ENCODE measurements at regions not wholly inside any gene's neighbourhood (a gene's known extent, or its start where the extent isn't known, plus 50 kb on each side); places are given as distances from the start of the nearest gene placed in this dataset.

- H3K4me3 ChIP-seq, result no peak overlapping the region
- DNase-seq, result no peak
- H3K27ac ChIP-seq (replicated peaks), result no peak overlapping the region
- intact Hi-C loops (cut with micrococcal nuclease), result no loop called here
- H3K27me3 ChIP-seq (ENCODE audit: low read depth), result no peaks in the 10 kb centered on the region
- no peaks in the 10 kb centered on the region for H3K36me3 ChIP-seq
- no peaks in the 10 kb centered on the region for H3K9me3 ChIP-seq (replicated peaks)
- TF ChIP-seq CTCF (IDR thresholded peaks at IDR 0.05; ENCODE audit: borderline replicate concordance), result no peak
- no peaks in the 10 kb centered on the region for H3K4me1 ChIP-seq
Observed at GRCh38 chr12:90659060-90659459, 295.9 kb downstream of the CCER1 start.

GRCh38 chr12:90653040-90653439 lies 301.9 kb downstream of the CCER1 start:
- Histone ChIP-seq H3K27ac (replicated peaks) (no peak overlapping the region), H3K9me3 (replicated peaks) (peaks cover 4% of the 10 kb centered on the region), H3K36me3 (no peaks in the 10 kb centered on the region), H3K4me1 (no peaks in the 10 kb centered on the region), H3K4me3 (no peak overlapping the region), H3K27me3 (ENCODE audit: low read depth) (no peaks in the 10 kb centered on the region)
- TF ChIP-seq CTCF (IDR thresholded peaks at IDR 0.05; ENCODE audit: borderline replicate concordance), result no peak
- DNase-seq, result no peak
- intact Hi-C loops (cut with micrococcal nuclease), result no loop called here

- Histone ChIP-seq H3K27ac (replicated peaks) (no peak overlapping the region), H3K4me1 (no peaks in the 10 kb centered on the region), H3K4me3 (no peak overlapping the region), H3K9me3 (replicated peaks) (peaks cover 6% of the 10 kb centered on the region), H3K36me3 (no peaks in the 10 kb centered on the region), H3K27me3 (ENCODE audit: low read depth) (no peaks in the 10 kb centered on the region)
- intact Hi-C loops (cut with micrococcal nuclease), result no loop called here
- TF ChIP-seq CTCF (IDR thresholded peaks at IDR 0.05; ENCODE audit: borderline replicate concordance), result no peak
- no peak for DNase-seq
Observed at GRCh38 chr12:90652280-90652679, 302.7 kb downstream of the CCER1 start.

GRCh38 chr12:90645181-90645580 lies 309.8 kb downstream of the CCER1 start:
- no peak for TF ChIP-seq CTCF (IDR thresholded peaks at IDR 0.05; ENCODE audit: borderline replicate concordance)
- no peak for DNase-seq
- intact Hi-C loops (cut with micrococcal nuclease), result no loop called here

GRCh38 chr12:90631591-90632212 lies 323.3 kb downstream of the CCER1 start:
- Histone ChIP-seq H3K27me3 (ENCODE audit: low read depth) (no peaks in the 10 kb centered on the region), H3K27ac (replicated peaks) (no peak overlapping the region), H3K4me3 (no peak overlapping the region), H3K4me1 (no peaks in the 10 kb centered on the region), H3K36me3 (no peaks in the 10 kb centered on the region), H3K9me3 (replicated peaks) (peaks cover 13% of the 10 kb centered on the region)
- DNase-seq, result no peak
- intact Hi-C loops (cut with micrococcal nuclease), result no loop called here
- no peak for TF ChIP-seq CTCF (IDR thresholded peaks at IDR 0.05; ENCODE audit: borderline replicate concordance)

More at GRCh38 chr12:90645181-90645580, 309.8 kb downstream of the CCER1 start:
- Histone ChIP-seq H3K4me1 (no peaks in the 10 kb centered on the region), H3K27ac (replicated peaks) (no peak overlapping the region), H3K4me3 (no peak overlapping the region), H3K9me3 (replicated peaks) (peaks cover 16% of the 10 kb centered on the region), H3K27me3 (ENCODE audit: low read depth) (no peaks in the 10 kb centered on the region), H3K36me3 (no peaks in the 10 kb centered on the region)

Measured in left ventricle myocardium inferior (tissue), 1 donor.